ENCODE measurements at regions not wholly inside any gene's neighbourhood (a gene's known extent, or its start where the extent isn't known, plus 50 kb on each side); places are given as distances from the start of the nearest gene placed in this dataset.

DNA sequence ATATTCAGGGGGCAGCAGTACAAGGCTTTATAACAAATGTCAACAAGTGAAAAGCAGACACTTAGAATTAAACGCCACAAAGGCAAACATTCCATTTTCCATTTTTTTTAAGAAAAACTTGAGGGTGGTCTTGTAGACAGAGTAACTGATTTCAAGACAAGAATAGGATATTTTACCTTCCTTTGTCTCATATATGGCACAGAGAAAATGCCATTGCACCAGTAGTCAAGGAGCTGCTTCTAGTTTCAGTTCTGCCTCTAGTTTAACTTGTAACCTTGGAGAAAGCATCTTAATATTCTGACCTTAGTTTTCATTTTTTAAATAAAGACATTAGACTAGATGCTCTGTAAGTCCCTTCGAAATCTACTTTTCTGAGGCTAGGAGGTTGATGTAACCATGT is 355.3 kb upstream of the KCNN2 start:
- DNase-seq (ENCODE audit: low spot score in 2 of 2) = no peak
- no peak for FAIRE-seq

DNA sequence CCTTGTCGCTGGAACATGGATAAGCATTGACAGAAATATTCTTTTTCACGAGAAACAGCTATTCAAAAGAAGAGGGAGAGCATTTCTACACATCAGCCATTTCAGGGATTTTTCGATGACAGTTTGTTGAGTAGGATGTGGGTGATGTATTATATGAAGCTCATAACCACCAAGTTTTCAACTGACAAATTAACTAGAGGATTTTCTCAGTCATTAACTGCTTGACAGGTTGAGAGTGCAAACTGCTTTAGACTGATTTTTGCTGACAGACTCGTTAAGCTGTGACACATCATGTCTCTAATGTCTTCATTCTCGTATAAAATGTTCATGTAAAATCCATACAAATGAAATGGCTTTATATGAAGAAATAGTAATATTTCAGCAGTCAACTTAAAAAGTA is 354.2 kb upstream of the KCNN2 start:
- no peak for DNase-seq (ENCODE audit: low spot score in 2 of 2)
- no peak for FAIRE-seq

DNA sequence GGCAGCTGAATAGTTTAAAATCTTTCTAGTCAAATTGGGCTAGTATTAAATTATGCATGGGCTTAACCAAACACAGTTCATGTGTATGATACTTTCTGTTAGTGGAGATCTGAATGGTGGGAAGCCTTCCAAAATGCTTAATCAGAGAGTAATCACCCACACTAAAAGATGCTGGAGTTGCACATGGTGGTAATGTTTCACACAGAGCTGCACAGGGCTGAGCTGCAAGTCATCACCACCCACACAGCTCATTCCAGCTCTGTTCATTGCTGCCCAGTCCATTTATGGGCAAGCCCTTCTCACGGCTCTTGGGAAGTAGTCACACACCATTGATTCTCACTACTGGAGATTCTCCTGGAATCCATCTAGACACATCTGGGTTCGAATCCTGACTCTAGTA is 351.5 kb upstream of the KCNN2 start:
- FAIRE-seq (no peak), DNase-seq (ENCODE audit: low spot score in 2 of 2) (peak in 1 of 2 donors; percentile 1)

DNA sequence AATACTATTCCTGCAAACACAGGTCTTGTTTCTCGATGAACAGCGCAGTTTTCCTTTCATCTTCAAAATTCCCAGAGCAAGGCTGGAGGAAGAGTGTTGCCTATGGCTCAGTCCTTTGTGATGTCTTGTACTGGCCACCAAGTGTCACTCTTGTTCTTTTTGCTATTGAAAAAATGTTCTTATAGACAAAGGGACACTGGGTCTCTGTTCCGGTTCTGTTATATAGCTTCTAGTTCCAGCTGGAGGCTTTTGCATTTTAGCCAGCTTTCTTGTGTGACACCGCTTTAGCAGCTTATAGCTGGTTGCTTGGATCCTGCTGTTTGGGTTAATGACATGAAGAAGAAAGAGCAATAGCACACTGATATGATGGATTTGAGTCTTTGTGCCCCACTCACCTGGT is 343.7 kb upstream of the KCNN2 start:
- peak; percentile 17 for FAIRE-seq
- DNase-seq (ENCODE audit: low spot score in 2 of 2) = peak; percentile 5 to 33

DNA sequence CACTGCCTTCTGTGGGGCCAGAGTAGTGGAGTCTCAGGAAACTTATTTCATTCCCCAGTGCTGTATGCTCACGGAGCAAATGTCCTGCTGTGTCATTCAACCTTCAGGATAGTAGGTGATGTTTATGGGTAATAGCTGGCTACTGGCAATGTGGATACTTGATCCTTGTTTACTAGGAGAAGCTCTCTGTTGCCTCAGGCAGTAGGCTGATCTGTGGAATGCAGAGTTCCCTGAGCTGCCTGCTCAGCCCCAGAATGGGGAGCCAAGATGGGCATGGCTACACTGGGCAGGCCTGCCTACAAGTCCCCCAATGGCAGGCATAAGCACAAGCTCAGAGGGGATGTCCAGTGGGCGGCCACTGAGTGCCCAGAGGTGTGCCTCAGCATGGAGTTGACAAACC is 323.1 kb upstream of the KCNN2 start:
- DNase-seq (ENCODE audit: low spot score in 2 of 2) = no peak
- no peak for FAIRE-seq

DNA sequence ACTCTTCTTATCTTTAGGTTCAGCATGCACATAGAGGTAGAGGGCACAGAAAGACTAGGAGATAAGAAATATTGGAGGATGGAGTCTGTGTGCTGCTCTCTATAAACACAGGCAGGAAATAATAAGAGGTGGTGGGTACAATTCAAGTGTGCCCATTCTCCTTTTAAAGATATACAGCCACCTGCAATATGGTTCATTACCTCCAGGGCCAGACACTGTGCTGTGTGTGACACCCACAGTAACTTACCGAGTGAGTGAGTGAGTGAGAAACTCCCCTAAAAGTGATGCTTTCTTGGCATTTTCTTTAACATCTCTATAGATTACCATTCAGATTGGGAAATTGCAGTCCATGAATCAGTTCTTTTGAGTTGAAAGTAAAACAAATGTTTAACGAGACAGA is 311.8 kb upstream of the KCNN2 start:
- no peak for FAIRE-seq

DNA sequence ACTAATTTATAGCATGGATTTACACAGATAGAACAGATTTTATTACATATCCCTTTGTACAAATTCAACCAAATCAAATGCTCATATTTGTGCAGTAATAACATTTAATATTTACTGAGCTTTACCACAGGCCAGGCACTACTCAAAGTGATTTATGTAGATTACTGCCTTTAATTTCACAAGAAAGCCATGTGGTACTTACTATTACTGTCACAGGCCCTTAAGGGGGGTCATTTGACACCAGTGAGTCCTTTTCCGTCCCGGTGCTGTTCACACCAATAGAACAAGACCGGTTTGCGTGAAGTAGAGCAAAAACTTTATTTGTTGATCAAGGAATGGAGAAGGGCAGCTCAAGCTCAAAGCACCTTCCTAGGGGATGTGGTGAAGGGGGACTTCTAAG is 308.5 kb upstream of the KCNN2 start:
- FAIRE-seq (no peak), DNase-seq (ENCODE audit: low spot score in 2 of 2) (no peak)

More for the DNA sequence above, 311.8 kb upstream of the KCNN2 start:
- no peak for DNase-seq (ENCODE audit: low spot score in 2 of 2)

DNA sequence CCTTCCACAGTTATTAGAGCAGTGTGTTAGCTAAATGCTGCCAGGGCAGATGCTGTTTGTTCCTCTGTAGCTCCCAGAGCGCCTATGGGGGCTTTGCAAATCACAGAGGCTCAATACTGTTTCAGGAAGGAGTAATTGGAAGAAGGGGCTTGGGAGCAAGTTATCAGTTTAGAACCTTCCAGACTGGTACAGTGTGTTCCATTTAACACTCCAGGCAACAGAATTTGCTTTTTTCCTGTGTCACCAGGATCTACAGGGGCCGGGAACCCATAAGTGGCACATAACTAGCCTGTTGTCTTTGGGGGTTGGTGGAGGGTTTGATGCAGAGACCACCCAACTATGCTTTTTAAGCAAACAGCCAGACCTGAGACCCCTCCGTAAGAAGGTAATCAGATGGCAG is 307.3 kb upstream of the KCNN2 start:
- FAIRE-seq (no peak), DNase-seq (ENCODE audit: low spot score in 2 of 2) (no peak)

DNA sequence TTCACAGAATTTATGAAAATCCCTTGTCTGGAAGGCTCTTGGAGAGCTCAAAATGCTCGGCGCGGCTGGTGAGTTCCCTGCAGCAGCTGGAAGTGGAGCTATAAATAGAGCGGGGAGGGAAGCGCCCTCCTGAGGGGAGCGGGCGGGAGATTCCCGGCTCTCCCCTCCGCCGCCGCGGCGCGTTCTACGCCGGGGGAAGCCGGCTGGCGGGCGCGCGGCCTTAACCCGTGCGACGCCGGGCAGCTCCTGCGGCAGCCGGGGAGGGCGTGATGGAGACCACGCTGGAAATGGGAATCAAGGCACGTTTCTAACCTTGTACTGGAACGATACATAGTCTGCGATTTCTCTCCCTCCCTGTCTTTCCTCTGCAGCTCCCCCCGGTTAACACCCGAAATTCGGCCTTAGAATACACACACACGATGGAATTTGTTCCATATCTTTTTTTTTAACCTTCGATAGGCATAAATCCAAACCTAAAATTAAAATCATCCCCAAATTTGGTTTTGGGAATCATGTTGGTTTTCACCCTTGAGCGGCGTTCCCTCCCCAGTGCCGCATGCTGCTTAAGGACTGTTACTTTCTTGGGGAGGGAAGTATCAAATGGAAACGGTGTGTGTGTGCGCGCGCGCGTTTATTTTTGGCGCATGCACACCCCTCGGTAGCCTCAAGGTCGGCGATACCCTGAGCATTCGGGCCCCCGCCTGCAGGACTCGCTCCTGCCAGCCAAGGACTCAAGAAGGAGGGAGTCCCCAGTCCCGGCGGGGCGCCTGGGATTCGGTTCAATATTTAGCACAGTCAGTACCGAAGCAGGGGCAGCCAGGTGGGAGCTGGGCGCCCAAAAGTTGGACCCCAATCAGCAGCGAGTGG is 306.3 kb upstream of the KCNN2 start:
- FAIRE-seq (no peak), DNase-seq (ENCODE audit: low spot score in 2 of 2) (peak; percentile 43 to 65)

DNA sequence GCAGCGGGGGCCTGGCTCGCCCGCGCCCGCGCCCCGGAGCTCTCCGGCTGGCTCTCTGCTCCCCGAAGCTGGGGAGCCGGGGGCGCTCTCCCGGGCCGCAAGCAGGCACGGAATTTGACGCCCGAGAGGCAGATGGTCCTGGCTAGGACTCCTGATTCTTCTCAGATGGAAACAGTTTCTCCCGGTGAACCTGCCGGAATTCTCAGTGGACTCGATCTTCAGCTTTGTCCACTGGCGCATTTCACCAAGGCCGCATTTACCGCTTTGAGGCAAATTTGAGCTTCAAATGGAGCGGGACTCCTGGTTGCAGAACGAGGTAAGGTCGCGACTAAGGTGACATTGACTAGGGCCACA is 305.7 kb upstream of the KCNN2 start:
- FAIRE-seq (no peak), DNase-seq (ENCODE audit: low spot score in 2 of 2) (no peak)

DNA sequence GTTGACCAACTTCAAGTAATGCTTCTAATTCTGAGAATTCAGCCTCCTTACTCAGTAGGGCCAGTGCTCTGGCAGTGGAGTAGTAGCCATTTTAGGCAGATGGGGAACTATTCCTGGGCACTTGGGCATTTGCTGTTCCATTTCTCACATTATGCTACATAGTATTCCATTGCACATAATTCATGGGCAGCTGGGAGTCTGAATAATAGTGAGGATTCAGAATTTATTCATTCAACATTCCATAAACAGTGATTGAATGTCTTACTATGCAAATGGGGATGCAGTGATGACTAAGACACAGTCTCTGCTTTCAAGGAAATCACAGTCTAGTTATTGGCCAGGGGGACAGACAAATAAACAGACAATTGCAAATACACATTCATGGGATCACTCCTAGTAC is 301.0 kb upstream of the KCNN2 start:
- no peak for DNase-seq (ENCODE audit: low spot score in 2 of 2)
- FAIRE-seq = no peak

DNA sequence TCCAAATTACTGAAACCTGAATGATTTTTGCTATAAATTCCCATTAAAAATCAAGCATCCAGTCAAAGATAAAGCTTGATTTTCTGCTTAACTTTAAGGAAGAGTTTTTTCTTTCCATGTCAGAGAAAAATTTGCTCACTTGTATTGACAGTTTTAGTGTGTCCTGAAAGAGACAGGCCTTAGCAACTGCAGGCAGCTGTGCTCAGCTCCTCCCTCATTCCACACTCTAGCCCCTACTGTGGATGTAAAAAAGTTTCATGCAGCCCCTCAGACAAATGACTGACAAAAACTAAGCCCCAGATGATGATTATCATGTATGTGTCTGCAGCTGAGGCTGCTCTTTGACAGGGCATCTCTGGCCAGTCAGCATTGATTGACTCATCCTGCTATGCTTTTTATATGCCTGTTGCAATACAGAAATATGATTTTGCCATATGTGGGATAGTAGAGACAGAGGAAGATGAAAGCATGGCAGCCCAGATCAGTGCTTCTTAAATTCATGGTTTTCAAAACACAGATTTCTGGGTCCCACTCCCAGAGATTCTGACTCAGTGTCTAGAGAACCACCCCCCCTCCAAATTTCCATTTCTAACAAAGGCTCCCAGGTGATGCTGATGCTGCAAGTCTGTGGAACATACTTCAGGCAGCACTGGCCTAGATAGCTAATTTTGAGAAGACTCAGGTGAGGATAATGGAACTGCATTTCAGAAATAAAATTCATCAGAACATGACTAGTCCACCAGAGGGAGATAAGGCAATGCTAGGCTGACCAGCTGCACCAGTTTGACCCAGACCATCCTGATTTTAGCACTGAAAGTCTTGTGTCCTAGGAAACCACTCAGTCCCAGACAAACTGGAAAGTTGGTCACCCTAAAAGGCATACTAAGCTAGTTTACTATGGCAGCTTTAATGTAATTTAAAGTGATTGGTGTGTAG is 298.7 kb upstream of the KCNN2 start:
- FAIRE-seq (no peak), DNase-seq (ENCODE audit: low spot score in 2 of 2) (no peak)

DNA sequence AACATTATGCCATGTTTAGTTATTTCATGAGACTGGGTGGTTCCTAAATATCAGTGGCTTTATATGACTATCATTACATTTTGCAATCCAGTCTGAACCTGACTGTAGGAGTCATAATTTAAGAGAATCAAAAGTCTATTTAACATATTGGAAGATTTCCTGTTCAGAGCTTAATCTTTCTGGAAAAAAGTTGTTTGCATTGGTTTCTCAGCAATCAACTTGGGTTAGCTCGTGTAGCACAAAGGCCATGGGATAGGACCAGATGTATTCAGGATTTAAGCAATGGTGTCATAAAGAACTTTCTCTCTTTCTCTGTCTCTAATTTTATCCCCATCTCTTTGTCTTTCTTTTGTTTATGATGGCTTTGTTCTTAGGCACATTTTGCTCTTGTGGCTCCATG is 296.0 kb upstream of the KCNN2 start:
- FAIRE-seq (no peak), DNase-seq (ENCODE audit: low spot score in 2 of 2) (no peak)

DNA sequence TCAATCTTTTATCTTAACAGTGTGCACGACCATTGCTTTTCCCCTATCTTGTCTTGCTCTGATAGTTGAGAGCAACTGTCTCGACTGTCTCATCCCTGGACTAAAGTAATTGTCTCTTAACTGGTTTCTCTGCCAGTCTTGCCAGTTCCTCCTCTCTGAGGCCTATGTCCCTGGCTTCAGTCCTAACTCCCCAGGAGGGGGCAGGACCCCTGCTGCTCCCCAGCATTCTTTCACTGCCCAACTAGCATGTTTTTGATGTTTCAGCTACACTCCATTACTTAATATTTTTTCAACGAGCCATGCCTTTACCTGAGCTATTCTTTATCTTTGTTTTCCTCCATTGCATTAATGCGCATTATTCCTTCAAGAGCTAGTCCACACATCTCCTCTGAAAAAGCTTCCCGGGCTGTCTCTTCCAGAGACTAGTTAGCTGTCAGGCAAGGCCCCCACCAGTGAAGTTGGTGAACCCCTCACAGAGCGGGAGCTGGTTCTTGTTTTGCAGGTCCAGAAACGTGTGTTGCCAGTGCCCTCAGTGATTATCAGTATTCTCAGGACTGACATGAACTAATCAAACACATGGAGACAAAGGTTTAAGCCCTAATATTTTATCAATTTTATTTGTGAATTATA is 291.7 kb upstream of the KCNN2 start:
- no peak for FAIRE-seq

DNA sequence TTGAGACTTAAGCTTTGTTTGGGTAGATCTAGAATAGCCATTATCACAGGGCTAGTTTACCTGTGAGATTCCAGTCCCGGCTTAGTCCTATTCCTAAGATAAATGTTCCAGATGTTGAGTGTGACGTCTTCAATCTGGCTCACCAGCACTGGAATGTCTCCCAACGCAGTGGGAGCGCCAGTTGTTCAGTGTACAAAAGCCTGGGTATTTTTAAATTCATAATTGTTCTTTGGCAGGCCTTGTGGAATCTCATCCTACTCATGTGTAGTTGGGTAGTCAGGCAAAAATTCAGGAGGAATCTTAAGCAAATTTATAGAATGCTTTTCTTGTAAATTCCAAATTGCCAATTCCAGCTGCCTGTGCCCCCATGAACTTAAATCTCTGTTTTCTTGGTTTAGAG is 272.6 kb upstream of the KCNN2 start:
- DNase-seq (ENCODE audit: low spot score in 2 of 2) (no peak), FAIRE-seq (no peak)

More for the DNA sequence above, 291.7 kb upstream of the KCNN2 start:
- DNase-seq (ENCODE audit: low spot score in 2 of 2) = no peak

DNA sequence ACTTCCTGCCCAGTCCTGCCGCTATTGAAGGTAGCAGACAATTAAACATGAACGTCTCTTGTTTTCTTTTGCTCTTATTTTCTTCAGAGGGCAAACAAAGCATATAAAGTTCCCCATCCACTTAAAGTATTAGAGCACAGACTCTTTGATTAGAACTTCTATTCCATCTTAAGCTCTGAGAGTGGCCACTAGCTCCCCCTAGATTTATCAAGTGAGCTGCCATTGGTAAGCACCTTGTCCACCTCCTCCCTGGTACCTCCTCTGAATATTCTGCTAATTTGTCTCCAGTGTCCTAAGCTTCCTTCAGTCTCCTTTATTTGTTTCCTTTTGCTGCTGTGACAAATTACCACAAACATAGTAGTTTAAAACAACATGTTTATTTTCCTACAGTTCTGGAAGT is 264.3 kb upstream of the KCNN2 start:
- FAIRE-seq (no peak), DNase-seq (ENCODE audit: low spot score in 2 of 2) (no peak)

DNA sequence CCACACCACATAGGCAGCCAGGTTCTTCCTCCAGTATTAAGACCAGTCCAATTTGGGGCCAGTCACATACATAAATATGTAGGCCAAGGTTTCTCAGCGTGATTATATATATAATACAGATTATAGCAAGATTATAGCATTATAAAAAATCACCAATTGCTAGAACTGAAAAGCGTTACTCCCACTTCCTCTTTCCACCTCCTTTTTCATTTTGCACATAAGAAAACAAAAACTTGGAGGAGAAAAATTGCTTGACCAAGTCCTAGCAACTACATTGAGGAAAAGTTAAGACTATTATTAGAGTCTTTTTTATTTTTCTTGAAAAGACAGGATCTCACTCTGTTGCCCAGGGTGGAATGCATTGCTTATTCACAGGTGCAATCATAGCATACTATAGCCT is 262.7 kb upstream of the KCNN2 start:
- no peak for FAIRE-seq
- DNase-seq (ENCODE audit: low spot score in 2 of 2) = no peak

DNA sequence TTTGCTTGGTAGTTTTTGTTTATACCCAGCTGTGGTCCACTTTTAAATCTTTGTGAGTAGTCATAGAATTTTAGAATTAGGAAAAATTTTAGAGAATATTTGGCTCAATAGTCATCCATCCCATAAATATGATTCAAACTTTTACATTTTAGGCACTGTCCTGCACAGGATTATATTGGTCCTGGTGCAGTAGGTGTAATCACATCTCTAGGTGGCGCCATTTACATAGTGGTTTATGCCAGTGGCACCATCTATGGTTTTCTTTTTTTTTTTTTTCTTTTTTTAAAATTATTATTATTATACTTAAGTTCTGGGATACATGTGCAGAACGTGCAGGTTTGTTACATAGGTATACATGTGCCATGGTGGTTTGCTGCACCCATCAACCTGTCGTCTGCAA is 260.7 kb upstream of the KCNN2 start:
- no peak for FAIRE-seq

DNA sequence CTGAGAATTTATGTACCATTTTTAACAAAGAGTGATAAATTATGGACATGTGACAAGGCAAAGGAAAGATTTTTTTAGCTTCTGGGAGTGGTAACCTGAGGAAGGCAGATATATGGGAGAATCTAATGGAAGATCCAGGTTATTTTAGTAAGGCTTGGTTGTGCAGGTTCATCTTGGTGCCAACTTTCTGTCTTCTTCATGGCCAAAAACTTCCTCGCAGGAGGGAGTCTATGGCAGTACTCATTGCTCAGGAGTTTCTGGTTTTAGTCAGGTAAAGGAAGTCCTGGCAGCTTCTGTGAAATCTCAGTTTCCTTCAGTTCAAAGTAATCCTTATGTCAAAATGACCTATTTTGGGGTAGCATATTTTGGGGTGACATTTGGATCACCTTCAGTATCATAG is 248.3 kb upstream of the KCNN2 start:
- no peak for FAIRE-seq
- DNase-seq (ENCODE audit: low spot score in 2 of 2) = no peak

More for the DNA sequence above, 260.7 kb upstream of the KCNN2 start:
- no peak for DNase-seq (ENCODE audit: low spot score in 2 of 2)

DNA sequence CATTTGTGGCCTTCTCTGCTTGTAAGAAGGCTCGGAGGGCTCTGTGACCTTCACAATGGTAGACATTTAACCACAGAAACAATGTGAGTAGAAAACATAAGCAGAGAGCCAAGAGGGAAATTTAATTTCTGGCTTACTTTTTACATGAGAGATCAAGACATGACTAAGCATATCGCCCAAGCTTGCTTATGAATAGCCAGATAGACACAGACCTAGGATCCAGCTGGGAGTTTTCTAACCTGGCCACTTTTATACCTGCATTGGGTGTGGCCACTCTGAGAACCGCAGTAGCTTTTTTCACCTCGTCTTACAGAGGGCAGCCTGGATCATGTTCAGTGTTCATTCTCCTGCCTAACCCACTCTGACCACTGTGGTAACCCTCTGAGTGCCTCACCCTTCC is 244.9 kb upstream of the KCNN2 start:
- FAIRE-seq (no peak), DNase-seq (ENCODE audit: low spot score in 2 of 2) (no peak)

DNA sequence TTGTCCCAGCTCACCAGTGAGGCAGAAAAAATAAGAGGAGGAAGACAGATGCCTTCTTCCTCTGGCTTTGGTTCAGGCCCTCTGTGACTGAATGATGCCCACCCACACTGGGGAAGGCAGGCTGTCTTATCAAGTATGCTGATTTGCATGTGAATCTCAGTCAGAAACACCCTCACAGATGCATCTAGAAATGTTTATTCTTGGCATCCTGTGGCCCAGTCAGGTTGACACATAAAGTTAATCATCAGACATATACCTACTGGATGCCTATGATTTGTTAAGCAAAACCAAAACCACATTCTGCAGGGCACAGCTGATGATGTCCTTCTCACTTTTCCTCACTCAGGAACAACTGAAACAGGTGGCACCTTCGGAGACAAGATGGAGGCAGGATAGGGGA is 243.4 kb upstream of the KCNN2 start:
- no peak for DNase-seq (ENCODE audit: low spot score in 2 of 2)
- FAIRE-seq = no peak
